ENCODE measurements at regions not wholly inside any gene's neighbourhood (a gene's known extent, or its start where the extent isn't known, plus 50 kb on each side); places are given as distances from the start of the nearest gene placed in this dataset.
A peak's percentile ranks its signal among the peaks of the same experiment; 100 is the strongest.

- DNase-seq, result peak; percentile 41
Observed at GRCh38 chr11:11173316-11174025, 179.6 kb downstream of the CSNK2A3 start.

DNA sequence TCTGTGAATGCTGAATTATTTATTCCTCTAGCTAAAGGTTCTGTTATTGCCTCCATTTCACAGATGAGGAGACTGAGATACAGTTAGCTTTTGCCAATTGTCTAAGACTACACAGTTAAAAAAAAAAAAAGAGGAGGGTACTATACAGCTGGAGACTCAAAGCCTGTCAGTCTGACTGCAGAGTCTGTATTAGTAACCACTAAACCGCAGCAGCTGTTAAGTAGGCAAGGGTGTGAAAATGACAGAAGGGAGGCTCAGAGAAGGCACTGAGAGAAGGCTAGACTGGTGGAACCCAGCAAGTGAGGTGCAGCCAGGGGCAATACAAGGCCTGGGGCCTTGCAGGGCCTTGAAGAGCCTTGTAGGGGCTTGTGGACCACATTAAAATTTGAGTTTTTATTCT lies 181.2 kb downstream of the CSNK2A3 start:
- no peak for DNase-seq

GRCh38 chr11:11171285-11171684 lies 181.8 kb downstream of the CSNK2A3 start:
- DNase-seq, result no peak

- DNase-seq, result no peak
Observed at GRCh38 chr11:11170352-11171084, 182.5 kb downstream of the CSNK2A3 start.

GRCh38 chr11:11169715-11170351 lies 183.2 kb downstream of the CSNK2A3 start:
- DNase-seq, result no peak

DNA sequence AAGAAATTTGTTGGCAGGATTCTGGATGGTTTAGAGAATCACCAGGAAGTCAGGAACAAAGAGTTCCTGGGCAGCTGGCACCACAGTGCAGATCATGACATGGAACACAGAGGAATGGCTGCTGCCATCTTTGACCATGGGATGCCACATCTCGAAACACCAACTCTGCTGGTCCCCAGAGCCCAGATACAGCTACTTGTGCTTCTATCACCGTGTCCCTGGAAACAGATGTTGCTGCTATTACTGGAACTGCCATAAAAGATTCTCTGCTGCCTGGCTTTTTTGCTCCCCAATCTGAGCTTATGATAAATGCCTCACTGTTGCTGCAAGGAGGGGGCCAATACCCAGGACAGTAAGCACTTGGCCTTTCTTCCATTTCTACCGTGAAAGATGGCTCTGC lies 185.2 kb downstream of the CSNK2A3 start:
- no peak for DNase-seq

DNA sequence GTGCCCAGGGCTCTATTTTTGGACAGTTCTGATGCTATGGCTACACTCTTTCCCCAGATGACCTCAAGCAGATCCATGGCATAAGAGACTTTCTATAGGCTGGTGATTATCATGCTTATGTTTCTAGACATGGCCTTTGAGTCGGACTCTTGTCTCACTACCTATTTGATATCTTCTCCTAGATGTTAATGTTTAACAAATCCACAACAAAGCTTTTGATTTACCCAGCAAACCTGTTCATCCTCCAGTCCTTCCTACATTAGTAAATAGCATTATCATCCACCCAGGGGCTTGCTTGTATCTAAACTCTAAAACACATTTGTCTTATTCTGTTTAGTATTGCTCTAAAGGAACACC lies 188.7 kb downstream of the CSNK2A3 start:
- peak; percentile 75 for DNase-seq

DNA sequence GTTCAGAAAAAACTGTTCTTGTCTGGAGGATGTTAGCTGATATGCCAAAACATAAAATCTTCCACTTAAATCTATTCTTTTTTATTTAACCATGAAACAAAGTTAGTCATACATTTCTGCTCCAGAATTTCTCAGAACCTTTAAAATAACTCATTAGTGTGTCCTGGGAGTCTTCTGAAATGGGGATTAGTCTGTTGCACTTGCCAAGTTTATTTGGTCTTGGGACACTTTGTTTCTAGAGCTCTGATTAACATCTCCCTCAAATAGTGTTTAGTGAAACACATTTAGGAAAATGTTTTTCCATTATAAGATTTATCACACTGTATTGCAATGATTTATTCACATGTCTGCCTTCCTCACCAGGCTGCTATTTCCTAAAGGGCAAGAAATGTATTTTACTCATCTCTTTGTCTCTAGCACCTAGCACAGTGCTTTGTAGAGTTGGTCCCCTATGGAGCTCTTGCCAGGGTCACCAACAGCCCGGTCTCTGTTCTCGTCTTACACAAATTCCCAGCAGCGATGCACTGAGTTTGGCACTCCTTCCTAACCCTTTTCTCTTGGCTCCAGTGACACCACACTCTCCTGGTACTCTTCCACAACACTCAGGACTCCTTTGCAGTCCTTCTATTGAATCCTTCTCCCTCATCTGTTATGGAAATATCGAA lies 189.2 kb downstream of the CSNK2A3 start:
- DNase-seq, result no peak

DNA sequence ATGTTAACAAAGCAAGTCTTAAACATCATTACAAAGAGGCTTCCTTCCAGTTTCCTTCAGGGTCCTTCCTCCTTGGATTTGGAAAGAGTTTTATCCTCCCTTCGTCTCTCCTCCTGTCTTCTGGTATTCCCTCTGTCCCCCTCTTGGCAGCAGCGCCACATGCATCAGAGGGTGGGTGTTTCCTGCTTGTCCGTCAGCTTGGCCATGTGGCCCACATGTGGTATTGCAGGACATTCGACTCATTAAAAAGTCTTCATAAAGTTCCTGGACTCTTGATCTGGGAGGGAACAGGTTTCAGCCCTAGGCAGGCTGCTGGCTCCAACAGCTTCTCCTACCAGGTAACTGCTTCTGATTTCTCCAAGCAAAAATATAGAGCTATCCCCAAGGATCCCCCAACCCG lies 189.8 kb downstream of the CSNK2A3 start:
- peak; percentile 21 for DNase-seq

DNA sequence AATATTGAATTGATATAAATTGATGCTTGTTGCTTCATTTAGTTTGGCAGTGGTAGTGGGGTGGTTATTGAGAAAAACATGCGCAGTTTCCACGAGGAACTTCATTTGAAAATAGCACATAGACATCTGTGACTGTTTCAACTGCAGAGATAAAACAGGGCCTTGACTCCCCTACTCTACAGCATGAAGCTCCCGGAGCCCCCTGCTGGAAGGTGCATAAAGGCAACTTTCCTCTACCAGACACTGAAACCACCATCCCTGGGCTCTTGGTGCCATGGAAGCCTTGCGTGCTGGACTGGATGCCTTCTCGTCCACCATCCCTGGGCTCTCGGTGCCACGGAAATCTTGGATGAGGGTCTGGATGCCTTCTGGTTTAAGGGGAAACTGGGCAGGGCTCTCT lies 195.9 kb downstream of the CSNK2A3 start:
- peak; percentile 72 for DNase-seq

DNA sequence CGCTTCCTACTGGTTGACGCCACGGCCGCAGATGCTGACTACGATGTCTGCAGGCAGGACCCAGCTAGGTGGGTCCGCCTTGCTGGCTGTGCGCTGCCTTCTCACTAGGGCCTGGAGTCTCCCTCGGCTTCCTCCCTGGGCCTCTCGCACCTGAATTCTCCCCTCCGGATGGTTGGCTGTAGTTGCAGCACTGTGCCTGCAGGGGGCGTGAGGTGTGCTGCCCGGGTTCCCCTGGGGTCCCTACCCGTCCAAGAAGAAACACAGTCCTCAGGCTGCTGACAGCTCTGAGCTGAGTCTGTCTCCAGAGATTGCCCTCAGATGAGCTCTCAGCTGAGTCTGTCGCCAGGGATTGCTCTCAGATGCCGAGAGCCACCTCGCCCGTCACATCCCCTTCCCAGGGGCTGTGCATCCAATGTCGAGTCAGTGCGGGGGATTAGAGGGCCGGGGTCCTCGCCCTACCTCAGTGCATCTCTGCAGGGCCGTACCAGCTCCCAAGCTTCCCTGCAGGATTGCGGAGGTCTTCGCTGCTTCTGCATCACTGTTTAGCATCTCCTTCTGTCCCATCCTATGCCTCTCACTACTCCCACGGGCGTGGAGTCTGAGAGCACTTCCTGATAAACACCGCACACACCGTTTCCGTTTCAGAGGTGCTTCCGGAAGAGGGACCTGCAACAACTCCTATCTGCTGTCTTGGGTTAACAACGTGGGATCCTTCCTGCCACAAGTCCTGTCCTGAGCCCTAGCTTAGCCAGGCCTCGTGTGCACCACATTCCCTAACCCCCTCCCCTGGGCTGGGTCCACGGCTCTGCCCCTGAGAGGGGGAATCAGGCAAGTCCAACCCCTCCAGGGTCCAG lies 196.9 kb downstream of the CSNK2A3 start:
- DNase-seq, result peak; percentile 38

GRCh38 chr11:11152877-11153276 lies 200.2 kb downstream of the CSNK2A3 start:
- DNase-seq, result no peak

GRCh38 chr11:11149671-11150459 lies 203.2 kb downstream of the CSNK2A3 start:
- no peak for DNase-seq

DNA sequence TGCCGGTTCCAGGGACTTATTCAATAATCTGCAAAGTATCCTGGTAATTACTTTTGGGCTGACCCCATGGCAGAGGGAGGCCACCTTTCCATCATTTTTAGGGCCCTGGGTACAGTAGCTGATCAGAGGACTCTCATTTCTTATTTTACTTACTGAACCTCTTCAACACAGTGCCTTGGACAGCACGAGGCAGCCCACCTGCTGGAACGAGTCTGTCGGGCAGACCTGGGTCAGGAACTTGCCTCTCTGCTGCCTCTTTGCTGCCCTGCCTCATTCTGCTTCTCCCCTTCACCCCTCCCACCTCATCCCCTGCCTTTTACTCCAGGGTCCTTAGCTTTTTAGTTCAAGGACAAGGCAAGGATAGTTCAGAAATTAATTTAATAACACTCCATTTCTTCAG lies 204.5 kb downstream of the CSNK2A3 start:
- DNase-seq, result no peak

DNA sequence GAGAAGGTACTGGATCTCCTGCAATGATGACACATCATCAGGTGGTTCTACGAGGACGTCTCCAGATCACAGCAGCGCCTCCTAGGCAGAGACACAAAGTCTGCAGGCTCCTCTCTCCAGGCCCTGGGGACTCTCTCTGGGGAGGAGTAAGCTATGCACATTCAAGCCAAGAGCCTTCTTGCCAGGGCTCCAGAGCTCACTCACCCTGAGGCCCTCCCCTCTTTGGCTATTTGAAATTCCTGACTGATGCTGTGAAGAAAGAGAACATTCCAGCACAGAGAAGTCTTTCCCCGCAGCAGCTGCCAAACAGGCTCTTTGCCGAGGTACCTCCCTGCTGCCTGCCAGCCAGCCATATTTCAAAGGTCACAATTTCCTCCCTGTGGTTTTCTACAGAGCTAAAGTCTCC lies 204.9 kb downstream of the CSNK2A3 start:
- DNase-seq, result no peak

- DNase-seq, result no peak
Observed at GRCh38 chr11:11146830-11147229, 206.2 kb downstream of the CSNK2A3 start.

DNA sequence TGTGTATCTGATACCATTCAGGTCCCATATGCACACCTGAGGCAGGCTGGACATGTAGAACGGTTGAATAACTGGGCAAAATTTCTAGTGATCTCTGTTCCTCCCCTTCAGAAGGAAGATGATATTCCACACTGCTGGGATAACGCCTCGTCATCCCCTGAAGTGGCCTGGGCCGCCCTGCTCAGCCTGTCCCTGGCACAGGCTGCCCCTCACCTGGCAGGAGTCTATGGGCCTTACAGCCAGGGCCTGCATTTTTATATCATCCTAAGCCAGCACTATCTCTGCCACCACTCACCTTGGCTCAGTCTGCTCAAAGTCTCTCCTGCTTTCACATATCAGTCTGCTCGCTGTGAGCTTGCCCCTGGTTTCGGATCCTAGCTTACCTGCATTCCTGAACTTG lies 209.2 kb downstream of the CSNK2A3 start:
- no peak for DNase-seq

DNA sequence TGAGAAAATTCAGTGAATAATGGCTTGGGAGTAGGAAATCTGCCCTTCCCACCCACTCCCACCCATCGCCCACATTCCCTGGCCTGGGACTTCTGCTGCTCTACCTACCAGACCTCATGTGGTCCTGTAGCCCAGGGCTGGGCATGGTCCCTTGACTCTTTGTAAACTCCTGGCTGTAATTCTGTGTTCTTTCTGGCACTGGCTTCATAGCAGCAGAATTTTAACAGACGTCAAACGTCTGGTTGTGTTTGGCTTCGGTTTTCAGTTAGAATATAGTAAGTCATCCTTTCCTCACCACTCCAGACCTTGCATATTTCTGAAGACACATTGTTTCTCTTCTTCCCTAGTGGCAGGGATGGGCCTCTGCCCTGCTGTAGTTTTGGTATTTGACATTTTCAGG lies 210.6 kb downstream of the CSNK2A3 start:
- no peak for DNase-seq

GRCh38 chr11:11141065-11141464 lies 212.0 kb downstream of the CSNK2A3 start:
- DNase-seq, result no peak

GRCh38 chr11:11140510-11140909 lies 212.5 kb downstream of the CSNK2A3 start:
- no peak for DNase-seq

DNA sequence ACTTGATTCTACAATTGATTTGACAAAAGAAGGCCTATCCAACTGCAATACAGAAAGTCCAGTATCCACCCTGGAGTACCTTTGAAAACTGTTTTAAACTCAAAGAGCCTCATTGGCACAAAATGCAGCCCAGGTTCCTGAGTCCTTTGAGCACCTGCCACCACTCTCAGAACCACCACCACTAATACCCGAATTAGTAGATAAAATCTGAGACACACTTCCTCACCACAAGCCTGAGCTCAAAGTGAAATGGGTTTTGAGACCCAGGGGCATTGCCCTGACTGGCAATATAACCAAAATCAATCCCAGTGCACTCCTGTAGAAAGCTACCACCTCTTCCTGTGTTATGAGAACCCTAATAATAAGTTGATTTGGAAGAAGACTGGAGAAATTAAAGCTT lies 215.7 kb downstream of the CSNK2A3 start:
- DNase-seq, result no peak

All from DMS53 (cell line).